ENCODE measurements at regions not wholly inside any gene's neighbourhood (a gene's known extent, or its start where the extent isn't known, plus 50 kb on each side); places are given as distances from the start of the nearest gene placed in this dataset.

GRCh38 chr12:91401190-91401589 lies 218.6 kb upstream of the DCN start:
- DNase-seq (ENCODE audit: low read depth in 2 of 2): no peak

- peak; percentile 24 to 82 for DNase-seq (ENCODE audit: low read depth in 2 of 2)
Observed at GRCh38 chr12:91400271-91400670, 217.7 kb upstream of the DCN start.

DNA sequence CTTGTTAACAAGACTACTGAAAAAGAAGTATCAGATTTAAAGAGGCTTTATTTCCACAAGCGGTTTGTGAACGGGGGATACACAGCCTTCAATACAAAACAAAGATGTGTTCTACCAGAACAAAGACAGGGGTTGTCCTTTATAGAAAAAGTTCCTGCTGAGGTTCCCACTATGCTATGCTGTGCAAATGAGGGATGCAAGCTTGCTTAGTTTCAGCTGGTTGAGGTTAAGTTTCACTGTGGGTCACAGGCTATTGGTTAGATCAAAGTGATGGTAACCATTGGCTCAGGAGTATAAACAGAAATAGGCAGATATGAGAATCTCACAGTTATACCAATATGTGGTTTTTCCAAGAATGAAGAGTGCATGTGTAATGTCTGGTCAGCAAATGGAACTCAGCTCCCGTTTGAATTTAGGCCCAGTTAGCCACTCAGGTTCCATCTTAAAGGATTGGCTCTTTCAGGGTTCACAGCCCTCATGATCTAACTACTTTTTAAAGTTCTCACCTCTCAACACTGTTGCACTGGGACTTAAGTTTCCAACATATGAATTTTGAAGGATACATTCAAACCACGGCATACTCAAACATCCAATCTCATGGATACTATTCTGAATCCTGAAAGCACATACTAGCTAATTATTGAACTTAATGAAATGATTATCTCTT lies 215.4 kb upstream of the DCN start:
- no peak for DNase-seq (ENCODE audit: low read depth in 2 of 2)

GRCh38 chr12:91396293-91396692 lies 213.7 kb upstream of the DCN start:
- no peak for DNase-seq (ENCODE audit: low read depth in 2 of 2)

DNA sequence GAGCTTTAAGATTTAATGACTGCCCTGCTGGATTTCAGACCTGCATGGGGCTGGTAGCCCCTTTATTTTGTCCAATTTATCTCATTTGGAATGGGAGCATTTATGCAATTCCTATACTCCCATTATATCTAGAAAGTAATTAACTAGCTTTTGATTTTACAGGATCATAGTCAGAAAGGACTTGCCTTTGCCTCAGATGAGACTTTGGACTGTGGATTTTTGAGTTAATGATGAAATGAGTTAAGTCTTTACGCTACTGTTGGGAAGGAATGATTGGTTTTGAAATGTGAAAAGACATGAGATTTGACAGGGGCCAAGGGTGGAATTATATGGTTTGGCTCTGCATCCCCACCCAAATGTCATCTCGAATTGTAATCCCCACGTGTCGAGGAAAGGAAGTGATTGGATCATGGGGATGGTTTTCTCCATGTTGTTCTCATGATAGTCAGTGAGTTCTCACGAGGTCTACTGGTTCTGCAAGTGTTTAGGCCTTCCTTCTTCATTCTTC lies 213.1 kb upstream of the DCN start:
- no peak for DNase-seq (ENCODE audit: low read depth in 2 of 2)

- no peak for DNase-seq (ENCODE audit: low read depth in 2 of 2)
Observed at GRCh38 chr12:91394903-91395302, 212.3 kb upstream of the DCN start.

- no peak for DNase-seq (ENCODE audit: low read depth in 2 of 2)
Observed at GRCh38 chr12:91388573-91388972, 206.0 kb upstream of the DCN start.

DNA sequence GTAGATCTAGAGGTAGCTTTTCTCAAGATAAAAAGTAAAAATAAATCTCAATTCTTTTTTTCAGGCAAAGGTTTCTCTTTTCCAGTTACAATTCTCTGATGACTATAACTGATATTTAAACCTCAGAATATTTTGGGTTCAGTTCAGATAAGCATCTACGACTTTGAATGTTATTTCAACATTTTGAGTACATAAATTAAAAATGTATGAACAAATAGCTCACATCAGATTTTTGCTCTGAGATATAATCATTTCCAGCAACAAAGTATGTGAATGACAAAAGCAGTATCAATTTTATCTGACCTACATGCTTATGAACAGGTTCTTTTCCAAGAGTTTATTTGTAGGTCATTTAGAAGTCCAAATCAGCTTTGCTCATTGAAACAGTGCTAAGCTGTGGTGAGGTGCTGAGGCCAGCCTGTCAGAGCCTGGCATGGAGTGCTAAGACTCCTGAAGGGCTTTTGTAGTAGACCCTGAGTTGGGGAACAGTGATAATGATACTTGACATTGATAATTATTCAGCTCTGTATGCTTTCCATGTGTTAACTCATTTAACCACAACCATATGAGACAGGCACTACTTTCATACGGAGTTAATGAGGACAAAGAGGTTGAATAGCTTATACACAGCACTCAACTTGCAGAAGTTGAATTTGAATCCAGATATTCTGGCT lies 205.0 kb upstream of the DCN start:
- no peak for DNase-seq (ENCODE audit: low read depth in 2 of 2)

DNA sequence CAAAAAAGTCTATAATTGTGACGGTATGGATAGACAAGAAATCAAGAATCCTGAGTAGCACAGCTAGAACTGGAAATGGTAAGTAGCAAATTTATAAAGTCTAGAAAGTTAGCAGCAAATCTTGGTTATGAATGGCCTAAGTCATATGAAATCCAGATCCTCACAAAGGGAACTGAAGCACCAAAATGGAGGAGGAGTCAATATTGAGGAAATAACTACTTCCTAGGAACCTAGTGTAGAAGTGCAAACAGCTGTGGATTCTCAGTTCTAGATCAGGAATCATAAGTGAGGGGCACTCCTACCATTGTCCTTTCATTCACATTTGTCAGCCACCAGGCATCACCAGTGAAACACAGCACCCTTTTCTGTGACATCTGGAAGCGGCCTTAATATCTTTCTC lies 202.2 kb upstream of the DCN start:
- DNase-seq (ENCODE audit: low read depth in 2 of 2): no peak

- DNase-seq (ENCODE audit: low read depth in 2 of 2): no peak
Observed at GRCh38 chr12:91384366-91384765, 201.7 kb upstream of the DCN start.

- peak in 1 of 2 donors; percentile 21 for DNase-seq (ENCODE audit: low read depth in 2 of 2)
Observed at GRCh38 chr12:91383099-91383498, 200.5 kb upstream of the DCN start.

GRCh38 chr12:91382081-91382543 lies 199.5 kb upstream of the DCN start:
- DNase-seq (ENCODE audit: low read depth in 2 of 2): peak; percentile 81 to 92

- peak; percentile 71 to 89 for DNase-seq (ENCODE audit: low read depth in 2 of 2)
Observed at GRCh38 chr12:91381309-91381804, 198.7 kb upstream of the DCN start.

DNA sequence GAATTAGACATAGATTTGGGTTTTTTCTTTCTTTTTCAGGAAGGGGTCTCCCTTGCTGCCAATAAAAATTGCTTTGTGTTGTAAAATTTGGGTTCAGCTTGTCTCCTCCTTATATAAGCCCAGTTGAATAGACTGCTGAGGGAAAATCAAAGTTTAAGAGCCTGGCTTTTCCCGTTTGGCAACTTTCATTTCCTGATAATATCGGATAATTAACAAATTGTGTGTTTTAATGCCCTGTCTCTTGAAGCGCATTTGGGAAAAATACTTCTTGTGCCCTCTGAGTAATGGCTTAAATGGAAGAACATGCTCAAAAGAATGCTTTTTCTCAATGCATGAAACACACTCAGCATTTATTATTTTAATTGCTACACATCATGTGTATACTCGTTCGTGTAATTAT lies 198.0 kb upstream of the DCN start:
- DNase-seq (ENCODE audit: low read depth in 2 of 2): no peak

DNA sequence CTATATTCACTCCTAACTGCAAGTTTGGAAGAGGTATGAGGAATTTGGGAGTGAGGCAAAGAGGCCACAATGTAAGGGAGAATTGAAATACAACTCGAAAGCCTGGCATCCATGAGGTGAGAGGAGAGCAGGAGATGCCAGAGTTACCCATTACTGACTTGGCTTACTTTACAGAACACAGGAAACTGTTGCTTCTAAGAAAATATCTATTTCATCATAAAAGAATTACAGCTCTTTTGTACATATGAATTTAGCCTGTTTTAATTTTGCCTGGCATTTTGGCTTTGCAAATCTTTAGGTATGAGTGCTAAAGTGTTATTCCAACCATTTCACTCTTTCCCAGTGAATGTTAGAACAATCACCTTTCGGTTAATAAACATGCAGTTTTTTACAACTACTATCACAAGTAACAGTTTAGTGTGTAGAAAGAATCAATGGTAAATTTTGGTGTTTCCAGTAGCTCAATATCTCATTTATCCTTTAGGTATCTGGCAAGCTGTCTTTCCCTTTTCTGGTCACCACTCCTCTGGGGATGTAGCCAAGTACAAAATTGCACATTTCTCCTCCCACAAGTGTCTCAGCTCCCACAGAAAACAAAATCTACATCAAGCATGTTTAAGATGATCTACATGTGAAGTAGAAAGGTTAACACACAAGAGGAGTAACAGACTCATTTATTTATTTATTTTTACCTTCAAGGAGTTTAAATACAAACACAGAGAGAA lies 196.6 kb upstream of the DCN start:
- no peak for DNase-seq (ENCODE audit: low read depth in 2 of 2)

- no peak for DNase-seq (ENCODE audit: low read depth in 2 of 2)
Observed at GRCh38 chr12:91377436-91377835, 194.8 kb upstream of the DCN start.

- DNase-seq (ENCODE audit: low read depth in 2 of 2): no peak
Observed at GRCh38 chr12:91373086-91373485, 190.5 kb upstream of the DCN start.

DNA sequence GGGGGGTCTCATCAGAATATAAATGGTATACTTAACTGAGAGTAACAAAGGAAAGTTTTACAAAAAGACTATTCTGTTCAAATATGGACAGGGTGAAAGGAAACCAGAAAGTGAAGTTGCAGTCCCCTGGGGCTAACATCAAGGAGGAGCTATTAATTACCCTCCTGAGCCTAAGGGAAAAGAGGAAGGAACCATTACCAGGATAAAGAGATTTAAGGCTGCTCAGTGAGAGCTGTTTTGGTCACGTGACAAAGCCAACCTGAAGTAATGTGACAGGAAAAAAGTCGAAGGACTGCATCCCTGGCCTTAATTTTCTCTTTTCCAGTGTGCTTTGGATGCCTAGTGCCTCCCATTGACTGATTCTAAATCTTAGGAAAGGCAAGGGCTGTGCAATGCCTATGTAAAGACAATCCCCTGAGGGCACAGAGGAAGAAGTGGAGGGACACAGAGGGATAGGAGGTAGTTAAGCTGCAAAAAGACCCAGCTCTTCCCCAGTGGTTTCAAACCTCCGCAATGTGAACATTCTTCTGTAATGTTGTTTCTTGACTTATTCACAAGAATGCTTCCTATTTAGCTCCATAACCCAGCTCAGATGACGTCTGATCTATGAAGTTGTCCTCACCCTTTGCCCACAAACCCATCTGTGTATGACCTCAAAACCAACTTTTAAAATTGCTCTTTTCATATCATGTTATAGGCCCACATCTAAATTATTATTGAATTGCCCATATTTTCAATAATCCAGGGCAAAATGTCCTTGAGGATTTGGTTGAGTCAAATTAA lies 187.7 kb upstream of the DCN start:
- DNase-seq (ENCODE audit: low read depth in 2 of 2): no peak

- DNase-seq (ENCODE audit: low read depth in 2 of 2): peak in 1 of 2 donors; percentile 43
Observed at GRCh38 chr12:91368613-91369012, 186.0 kb upstream of the DCN start.

GRCh38 chr12:91367234-91367849 lies 184.7 kb upstream of the DCN start:
- DNase-seq (ENCODE audit: low read depth in 2 of 2): peak; percentile 13 to 33

Measured in lung microvascular endothelial cell (primary cell).